PC-3 (cell line): ENCODE measurements at regions not wholly inside any gene's neighbourhood (a gene's known extent, or its start where the extent isn't known, plus 50 kb on each side); places are given as distances from the start of the nearest gene placed in this dataset.

ENCODE experiments used
- ATAC-seq: fragments of 200-7000 bp; cut with Tn5 transposase; 2 replicates; pipeline ENCODE4 v1.9.1; 2020; ENCODE audit warnings: mild to moderate bottlenecking, moderate library complexity
- BruUV-seq: library from RNA; stranded (reverse); fragments of 400-500 nt; replicated peaks from 2 replicates; lab custom pipeline; 2021; lab: Mats Ljungman, UMichigan
- CTCF ChIA-PET: fragments of 300-600 bp; sonication (Branson Sonifier 250); formaldehyde crosslinking; loops from one replicate; lab custom pipeline; 2022; ENCODE audit warnings: antibody characterized with exemption; lab: Charles Lee
- POLR2A ChIA-PET: fragments of 300-600 bp; sonication (Branson Sonifier 250); formaldehyde crosslinking; loops from one replicate; lab custom pipeline; 2022; ENCODE audit warnings: antibody characterized with exemption; ENCODE audit not compliant: unreplicated experiment; lab: Charles Lee
- DNase-seq: peaks from one replicate; pipeline ENCODE4 v3.0.0-alpha.2; 2015
- H2AFZ ChIP-seq: fragments of 300-600 bp; sonication (generic); 2 replicates; pipeline ENCODE4 v1.6.0; 2016; ENCODE audit warnings: antibody characterized with exemption, low read length
- H3F3A ChIP-seq: fragments of 300-600 bp; sonication (generic); one replicate; pipeline ENCODE4 v1.6.0; 2017; ENCODE audit warnings: antibody characterized with exemption, low read length, control low read depth, mild to moderate bottlenecking; ENCODE audit not compliant: unreplicated experiment
- H3K27ac ChIP-seq: fragments of 300-600 bp; sonication (generic); 2 replicates; pipeline ENCODE4 v1.5.1; 2016; ENCODE audit warnings: mild to moderate bottlenecking, low read length
- H3K27me3 ChIP-seq: fragments of 300-600 bp; sonication (generic); 2 replicates; pipeline ENCODE4 v1.6.1; 2016; ENCODE audit warnings: low read length, mixed read lengths
- H3K36me3 ChIP-seq: fragments of 300-600 bp; sonication (generic); 2 replicates; pipeline ENCODE4 v1.6.1; 2016; ENCODE audit warnings: low read depth, mixed run types, low read length, mixed read lengths
- H3K4me1 ChIP-seq: fragments of 300-600 bp; sonication (generic); 2 replicates; pipeline ENCODE4 v1.5.1; 2016; ENCODE audit warnings: low read length; ENCODE audit not compliant: insufficient read depth
- H3K4me2 ChIP-seq: fragments of 300-600 bp; sonication (generic); 2 replicates; pipeline ENCODE4 v1.6.0; 2016; ENCODE audit warnings: low read length
- H3K4me3 ChIP-seq: fragments of 300-600 bp; sonication (generic); 2 replicates; pipeline ENCODE4 v1.5.1; 2016; ENCODE audit warnings: mild to moderate bottlenecking, low read length, mixed read lengths
- H3K79me2 ChIP-seq: fragments of 300-600 bp; sonication (generic); 2 replicates; pipeline ENCODE4 v1.6.1; 2017; ENCODE audit warnings: low read length, mixed read lengths
- H3K9ac ChIP-seq: fragments of 300-600 bp; sonication (generic); 2 replicates; pipeline ENCODE4 v1.6.0; 2016; ENCODE audit warnings: mild to moderate bottlenecking, low read length
- H3K9me2 ChIP-seq: fragments of 300-600 bp; sonication (generic); replicated peaks from 2 replicates; pipeline ENCODE4 v1.6.1; 2016; ENCODE audit warnings: mixed run types, low read length, mixed read lengths
- H3K9me3 ChIP-seq: fragments of 300-600 bp; sonication (generic); 2 replicates; pipeline ENCODE4 v1.6.1; 2016; ENCODE audit warnings: low read length, mixed read lengths
- H4K20me1 ChIP-seq: fragments of 300-600 bp; sonication (generic); 2 replicates; pipeline ENCODE4 v1.6.1; 2016; ENCODE audit warnings: low read length, mixed read lengths
- CTCF ChIP-seq: fragments of 300-600 bp; sonication (generic); conservative IDR thresholded peaks from 2 replicates; pipeline ENCODE4 v1.5.1; 2017; ENCODE audit warnings: antibody characterized with exemption, low read depth, mild to moderate bottlenecking, low read length
- EZH2 ChIP-seq: fragments of 300-600 bp; sonication (generic); IDR thresholded peaks from one replicate; pipeline ENCODE4 v1.6.1; 2017; ENCODE audit warnings: antibody characterized with exemption, mild to moderate bottlenecking, low read length; ENCODE audit not compliant: unreplicated experiment
- EZH2phosphoT487 ChIP-seq: fragments of 300-600 bp; sonication (generic); IDR thresholded peaks from 2 replicates; pipeline ENCODE4 v1.6.1; 2018; ENCODE audit warnings: mild to moderate bottlenecking, antibody characterized with exemption, low read length, borderline replicate concordance
- intact Hi-C: fragments of 100-400 bp; cut with micrococcal nuclease; formaldehyde crosslinking; loops from 2 replicates; pipeline ENCODE4 v1.9.0; 2023

DNA sequence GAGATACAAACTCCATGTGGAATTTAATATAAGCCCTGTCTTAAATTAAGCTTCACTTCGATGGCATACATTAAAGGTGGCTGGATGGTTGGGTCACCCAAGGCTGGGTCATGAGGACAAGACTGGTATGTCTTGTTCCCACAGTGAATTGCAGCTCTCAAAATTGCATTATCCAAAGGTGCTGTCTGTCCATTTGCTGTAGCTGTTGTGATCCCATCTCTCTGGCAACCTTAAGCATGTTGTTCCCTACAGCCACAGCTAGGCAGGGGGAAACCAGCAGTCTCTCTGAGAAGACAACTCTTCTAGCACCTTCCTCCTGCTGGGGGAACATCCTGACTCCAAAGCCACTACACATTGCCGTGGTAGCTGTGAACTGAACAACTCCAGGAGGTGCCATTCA is 187.0 kb downstream of the NUAK1 start:
- ATAC-seq (no peak), DNase-seq (no peak)
- Histone ChIP-seq H3K4me2 (no peak overlapping the region), H3K79me2 (no peaks in the 10 kb centered on the region), H3K27me3 (0 out of 2 replicates have a peak, but pooled peaks cover 8% of the 10 kb centered on the region), H3K9me3 (no peaks in the 10 kb centered on the region), H3K27ac (no peak overlapping the region), H4K20me1 (no peaks in the 10 kb centered on the region), H3K9ac (no peak overlapping the region), H2AFZ (no peak overlapping the region), H3F3A (no peaks in the 10 kb centered on the region), H3K4me3 (no peak overlapping the region), H3K36me3 (no peaks in the 10 kb centered on the region), H3K9me2 (no peaks in the 10 kb centered on the region), H3K4me1 (no peaks in the 10 kb centered on the region)
- ChIA-PET POLR2A (no interaction called here), CTCF (no interaction called here)
- TF ChIP-seq EZH2 (no peak), CTCF (no peak), EZH2phosphoT487 (no peak)
- intact Hi-C loops: no loop called here
- no TSS peak for BruUV-seq

DNA sequence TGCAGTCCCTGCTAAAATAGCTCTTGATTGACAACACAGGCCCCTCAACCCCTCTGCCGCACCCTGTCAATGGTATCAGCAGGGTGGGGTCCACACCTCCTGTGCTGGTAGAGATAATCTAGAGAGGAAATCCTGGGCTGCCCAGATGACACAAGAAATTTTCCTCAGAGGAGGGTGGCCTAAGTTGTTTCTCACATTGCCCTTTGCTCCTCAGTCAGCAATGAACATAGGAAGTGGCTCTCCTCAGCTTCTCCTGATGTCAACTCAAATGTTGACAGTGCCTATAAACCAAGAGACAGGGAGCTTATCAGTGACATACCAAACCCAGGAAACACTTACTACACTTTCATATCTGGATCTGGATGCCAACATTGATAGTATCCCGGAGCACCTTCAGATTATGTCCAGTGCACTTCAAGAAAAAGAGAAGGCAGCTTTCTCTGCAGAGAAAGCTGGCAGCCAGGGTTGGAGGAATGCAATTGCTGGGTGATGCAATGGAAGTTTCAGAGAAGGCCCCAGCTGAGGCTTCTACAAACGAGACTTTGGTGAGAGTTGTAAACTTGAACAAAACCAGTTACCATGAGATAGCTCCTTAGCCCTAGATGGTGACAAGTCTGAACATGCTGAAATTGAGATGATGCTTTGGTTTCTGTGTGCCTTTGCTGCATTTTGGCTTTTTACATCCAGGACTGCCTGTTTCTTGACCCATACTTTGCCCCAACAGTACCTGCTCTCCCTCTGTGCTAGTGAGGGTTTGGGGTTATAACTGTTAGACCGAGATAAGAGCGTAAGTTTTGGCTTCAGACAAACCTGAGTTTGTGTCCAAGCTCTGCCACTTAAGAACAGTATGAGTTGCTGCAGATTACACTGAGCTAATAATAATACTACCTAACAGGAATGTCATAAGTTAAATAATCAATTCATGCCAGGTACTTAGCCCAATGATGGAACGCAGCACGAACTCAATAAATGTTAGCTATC is 183.5 kb downstream of the NUAK1 start:
- H3K27ac ChIP-seq: no peak overlapping the region
- H3K4me1 ChIP-seq: no peaks in the 10 kb centered on the region
- CTCF ChIA-PET: interaction anchor here (0.7 kb wide), 1 partner anchor 178 kb away, joined by 3 read pairs; no protein-coding TSS in a partner anchor
- H2AFZ ChIP-seq: no peak overlapping the region
- no peak for TF ChIP-seq CTCF
- TF ChIP-seq EZH2: no peak
- no peak for TF ChIP-seq EZH2phosphoT487
- no peaks in the 10 kb centered on the region for H4K20me1 ChIP-seq
- DNase-seq: no peak
- no peak overlapping the region for H3K4me3 ChIP-seq
- 0 out of 2 replicates have a peak, but pooled peaks cover 9% of the 10 kb centered on the region for H3K27me3 ChIP-seq
- H3F3A ChIP-seq: no peaks in the 10 kb centered on the region
- H3K79me2 ChIP-seq: no peaks in the 10 kb centered on the region
- H3K36me3 ChIP-seq: no peaks in the 10 kb centered on the region
- H3K9ac ChIP-seq: no peak overlapping the region
- BruUV-seq: no TSS peak
- H3K9me2 ChIP-seq: no peaks in the 10 kb centered on the region
- POLR2A ChIA-PET: no interaction called here
- intact Hi-C loops: no loop called here
- ATAC-seq: no peak
- no peak overlapping the region for H3K4me2 ChIP-seq
- H3K9me3 ChIP-seq: no peaks in the 10 kb centered on the region

DNA sequence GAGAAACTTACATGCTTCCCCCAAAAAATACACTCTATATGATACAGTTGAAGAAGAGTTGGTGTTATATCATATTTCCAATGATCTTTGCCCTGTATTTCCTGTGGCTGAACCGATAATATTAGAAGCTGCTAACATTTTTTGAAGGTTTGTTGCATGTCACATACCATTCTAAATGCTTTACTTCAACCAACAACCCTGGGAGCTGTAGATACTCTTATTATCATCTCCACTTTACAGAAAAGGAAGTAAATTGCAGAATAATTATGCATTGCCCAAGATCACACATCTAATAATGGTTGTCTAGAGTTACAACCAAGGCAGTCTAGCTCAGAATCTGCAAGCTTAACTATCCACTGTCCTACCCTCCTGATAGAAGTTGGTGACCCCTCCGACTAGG is 182.8 kb downstream of the NUAK1 start:
- Histone ChIP-seq H3K36me3 (no peaks in the 10 kb centered on the region), H3F3A (no peaks in the 10 kb centered on the region), H3K9ac (no peak overlapping the region), H3K4me2 (no peak overlapping the region), H3K4me1 (no peaks in the 10 kb centered on the region), H3K4me3 (no peak overlapping the region), H3K9me3 (no peaks in the 10 kb centered on the region), H4K20me1 (no peaks in the 10 kb centered on the region), H3K9me2 (no peaks in the 10 kb centered on the region), H3K79me2 (no peaks in the 10 kb centered on the region), H2AFZ (no peak overlapping the region), H3K27ac (no peak overlapping the region), H3K27me3 (0 out of 2 replicates have a peak, but pooled peaks cover 9% of the 10 kb centered on the region)
- intact Hi-C loops: no loop called here
- ATAC-seq: no peak
- TF ChIP-seq EZH2phosphoT487: no peak
- no peak for TF ChIP-seq CTCF
- no peak for TF ChIP-seq EZH2
- ChIA-PET CTCF (interaction anchor here (0.7 kb wide), 1 partner anchor 177 kb away, joined by 3 read pairs; no protein-coding TSS in a partner anchor), POLR2A (no interaction called here)
- BruUV-seq: no TSS peak
- no peak for DNase-seq
